HL-60 (cell line): ENCODE measurements at regions not wholly inside any gene's neighbourhood (a gene's known extent, or its start where the extent isn't known, plus 50 kb on each side); places are given as distances from the start of the nearest gene placed in this dataset.

Experiments
- DNase-seq, 2 experiments: peaks; one replicate each; pipeline ENCODE4 v3.0.0-alpha.2; 2010 to 2020; ENCODE audit warnings: low read depth in 1 of 2, low spot score in 1 of 2
- H3K27ac ChIP-seq: fragments of 250-450 bp; sonication (Bioruptor Pico); replicated peaks from 2 replicates; pipeline ENCODE4 v1.5.1; 2020; ENCODE audit warnings: mild to moderate bottlenecking, moderate library complexity
- H3K27me3 ChIP-seq: fragments of 250-450 bp; sonication (Bioruptor Pico); 2 replicates; pipeline ENCODE4 v1.5.1; 2021; ENCODE audit warnings: mild to moderate bottlenecking, moderate library complexity; ENCODE audit not compliant: insufficient read depth, poor library complexity, severe bottlenecking
- H3K4me3 ChIP-seq: replicated peaks from 2 replicates; pipeline ENCODE4 v1.5.1; 2011; ENCODE audit warnings: mild to moderate bottlenecking, control low read depth, low read length; ENCODE audit not compliant: insufficient read depth
- GABPA ChIP-seq: IDR thresholded peaks from 2 replicates; pipeline ENCODE4 v1.6.1; 2012; ENCODE audit warnings: low read depth
- POLR2AphosphoS5 ChIP-seq: IDR thresholded peaks from 2 replicates; pipeline ENCODE4 v1.6.1; 2012; ENCODE audit warnings: low read depth
- SPI1 ChIP-seq: IDR thresholded peaks from 2 replicates; pipeline ENCODE4 v1.6.1; 2012; ENCODE audit warnings: low read depth, mild to moderate bottlenecking, borderline replicate concordance
- TF ChIP-seq, protein P1 (sequence below): IDR thresholded peaks from one replicate; pipeline ENCODE4 v1.5.1; 2011; ENCODE audit warnings: low read length, control low read depth, inconsistent platforms; ENCODE audit not compliant: insufficient read depth
- TF ChIP-seq, protein P2 (sequence below): IDR thresholded peaks from 2 replicates; pipeline ENCODE4 v1.6.1; 2012; ENCODE audit warnings: low read depth; ENCODE audit not compliant: insufficient replicate concordance

DNA sequence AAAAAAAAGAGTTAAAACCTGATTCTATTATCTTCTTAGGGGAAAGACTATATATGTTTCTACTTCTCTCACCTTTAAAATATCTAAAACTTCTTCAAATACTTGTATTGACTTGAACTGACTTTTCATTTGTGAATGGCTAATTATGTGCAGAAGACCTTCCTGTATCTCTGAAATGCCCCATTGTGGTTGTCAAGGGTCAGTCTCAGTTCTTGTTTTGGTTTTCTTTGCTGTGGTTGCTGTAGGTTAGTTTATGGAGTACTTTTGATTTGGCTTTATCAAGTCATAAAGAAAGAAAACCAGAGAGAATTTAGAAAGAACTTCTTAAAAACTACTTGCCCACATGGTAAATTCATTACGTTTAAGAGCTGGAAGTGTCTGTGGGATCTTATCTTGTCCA lies 345.3 kb upstream of the POU1F1 start:
- H3K27ac ChIP-seq, result no peak overlapping the region
- DNase-seq, result no peak
- no peak for TF ChIP-seq POLR2AphosphoS5
- TF ChIP-seq GABPA, result no peak
- TF ChIP-seq, protein P1, sequence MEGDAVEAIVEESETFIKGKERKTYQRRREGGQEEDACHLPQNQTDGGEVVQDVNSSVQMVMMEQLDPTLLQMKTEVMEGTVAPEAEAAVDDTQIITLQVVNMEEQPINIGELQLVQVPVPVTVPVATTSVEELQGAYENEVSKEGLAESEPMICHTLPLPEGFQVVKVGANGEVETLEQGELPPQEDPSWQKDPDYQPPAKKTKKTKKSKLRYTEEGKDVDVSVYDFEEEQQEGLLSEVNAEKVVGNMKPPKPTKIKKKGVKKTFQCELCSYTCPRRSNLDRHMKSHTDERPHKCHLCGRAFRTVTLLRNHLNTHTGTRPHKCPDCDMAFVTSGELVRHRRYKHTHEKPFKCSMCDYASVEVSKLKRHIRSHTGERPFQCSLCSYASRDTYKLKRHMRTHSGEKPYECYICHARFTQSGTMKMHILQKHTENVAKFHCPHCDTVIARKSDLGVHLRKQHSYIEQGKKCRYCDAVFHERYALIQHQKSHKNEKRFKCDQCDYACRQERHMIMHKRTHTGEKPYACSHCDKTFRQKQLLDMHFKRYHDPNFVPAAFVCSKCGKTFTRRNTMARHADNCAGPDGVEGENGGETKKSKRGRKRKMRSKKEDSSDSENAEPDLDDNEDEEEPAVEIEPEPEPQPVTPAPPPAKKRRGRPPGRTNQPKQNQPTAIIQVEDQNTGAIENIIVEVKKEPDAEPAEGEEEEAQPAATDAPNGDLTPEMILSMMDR, result no peak
- no peak for TF ChIP-seq SPI1
- TF ChIP-seq, protein P2, sequence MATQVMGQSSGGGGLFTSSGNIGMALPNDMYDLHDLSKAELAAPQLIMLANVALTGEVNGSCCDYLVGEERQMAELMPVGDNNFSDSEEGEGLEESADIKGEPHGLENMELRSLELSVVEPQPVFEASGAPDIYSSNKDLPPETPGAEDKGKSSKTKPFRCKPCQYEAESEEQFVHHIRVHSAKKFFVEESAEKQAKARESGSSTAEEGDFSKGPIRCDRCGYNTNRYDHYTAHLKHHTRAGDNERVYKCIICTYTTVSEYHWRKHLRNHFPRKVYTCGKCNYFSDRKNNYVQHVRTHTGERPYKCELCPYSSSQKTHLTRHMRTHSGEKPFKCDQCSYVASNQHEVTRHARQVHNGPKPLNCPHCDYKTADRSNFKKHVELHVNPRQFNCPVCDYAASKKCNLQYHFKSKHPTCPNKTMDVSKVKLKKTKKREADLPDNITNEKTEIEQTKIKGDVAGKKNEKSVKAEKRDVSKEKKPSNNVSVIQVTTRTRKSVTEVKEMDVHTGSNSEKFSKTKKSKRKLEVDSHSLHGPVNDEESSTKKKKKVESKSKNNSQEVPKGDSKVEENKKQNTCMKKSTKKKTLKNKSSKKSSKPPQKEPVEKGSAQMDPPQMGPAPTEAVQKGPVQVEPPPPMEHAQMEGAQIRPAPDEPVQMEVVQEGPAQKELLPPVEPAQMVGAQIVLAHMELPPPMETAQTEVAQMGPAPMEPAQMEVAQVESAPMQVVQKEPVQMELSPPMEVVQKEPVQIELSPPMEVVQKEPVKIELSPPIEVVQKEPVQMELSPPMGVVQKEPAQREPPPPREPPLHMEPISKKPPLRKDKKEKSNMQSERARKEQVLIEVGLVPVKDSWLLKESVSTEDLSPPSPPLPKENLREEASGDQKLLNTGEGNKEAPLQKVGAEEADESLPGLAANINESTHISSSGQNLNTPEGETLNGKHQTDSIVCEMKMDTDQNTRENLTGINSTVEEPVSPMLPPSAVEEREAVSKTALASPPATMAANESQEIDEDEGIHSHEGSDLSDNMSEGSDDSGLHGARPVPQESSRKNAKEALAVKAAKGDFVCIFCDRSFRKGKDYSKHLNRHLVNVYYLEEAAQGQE, result no peak

DNA sequence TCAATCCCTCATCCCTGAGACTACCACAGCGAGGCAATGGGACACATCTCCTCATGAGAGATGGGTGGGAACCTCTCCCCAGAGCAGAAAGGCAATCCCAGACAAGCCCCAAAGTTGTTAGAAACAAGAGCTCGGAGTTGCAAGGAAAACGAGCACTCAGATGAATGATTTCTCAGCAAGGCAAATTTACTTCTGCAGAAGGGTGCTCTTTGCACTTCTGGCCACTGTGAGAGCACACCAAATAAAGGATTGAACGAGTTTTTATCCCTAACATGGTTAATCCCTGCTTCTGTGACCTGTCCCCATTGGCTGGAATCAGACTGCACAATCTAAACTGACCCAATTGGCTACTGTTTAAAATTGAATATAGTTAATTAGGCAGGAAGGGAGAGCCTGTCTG lies 339.1 kb upstream of the POU1F1 start:
- DNase-seq, result no peak
- H3K27ac ChIP-seq, result no peak overlapping the region
- H3K27me3 ChIP-seq, result no peaks in the 10 kb centered on the region
- TF ChIP-seq, protein P2, result no peak
- TF ChIP-seq, protein P1, result no peak
- TF ChIP-seq GABPA (no peak), SPI1 (no peak), POLR2AphosphoS5 (no peak)
- no peak overlapping the region for H3K4me3 ChIP-seq

More for the DNA sequence above, 345.3 kb upstream of the POU1F1 start:
- H3K27me3 ChIP-seq, result no peaks in the 10 kb centered on the region
- H3K4me3 ChIP-seq, result no peak overlapping the region

DNA sequence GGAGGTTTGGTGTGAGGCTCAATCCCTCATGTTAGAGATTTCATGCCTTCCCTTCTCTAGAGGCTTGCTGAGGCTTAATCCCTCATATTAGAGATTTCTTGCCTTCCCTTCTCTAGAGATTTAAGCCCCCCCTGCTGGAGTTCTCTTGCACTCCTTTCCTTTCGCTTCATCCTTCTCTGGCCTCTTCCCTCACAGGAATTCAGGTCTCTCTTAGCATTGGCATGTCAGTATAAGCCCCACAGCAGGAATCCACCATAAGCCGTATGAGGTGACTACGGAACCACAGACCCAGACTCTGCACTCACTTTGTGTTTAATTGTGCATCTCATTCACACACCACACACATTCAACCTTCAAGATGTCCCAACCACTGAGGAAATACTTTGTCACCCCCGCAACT lies 338.6 kb upstream of the POU1F1 start:
- H3K4me3 ChIP-seq, result no peak overlapping the region
- no peaks in the 10 kb centered on the region for H3K27me3 ChIP-seq
- TF ChIP-seq, protein P2, result no peak
- TF ChIP-seq, protein P1, result no peak
- TF ChIP-seq POLR2AphosphoS5, result no peak
- no peak for TF ChIP-seq GABPA
- no peak for TF ChIP-seq SPI1
- DNase-seq, result no peak
- no peak overlapping the region for H3K27ac ChIP-seq
